ENCODE measurements at regions not wholly inside any gene's neighbourhood (a gene's known extent, or its start where the extent isn't known, plus 50 kb on each side); places are given as distances from the start of the nearest gene placed in this dataset.

DNA sequence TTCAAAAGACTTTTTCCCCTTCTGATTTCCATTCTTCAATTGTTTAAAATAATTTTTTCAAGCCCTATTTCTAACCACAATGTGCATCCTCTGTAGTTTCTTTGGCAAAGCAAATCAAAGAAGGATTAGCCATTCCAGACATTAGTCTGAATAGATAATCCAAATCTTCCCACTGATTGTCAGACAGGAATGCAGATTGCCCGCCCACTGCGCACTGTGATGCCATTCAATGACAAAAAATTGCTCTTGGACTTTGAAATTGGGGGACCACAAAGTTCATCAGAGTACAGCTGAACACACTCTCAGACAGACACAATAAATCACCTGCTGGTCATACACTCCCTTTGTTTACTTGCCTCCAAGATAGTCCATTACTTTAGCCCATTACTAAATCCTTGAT lies 216.5 kb upstream of the DKK2 start:
- TF ChIP-seq CTCF (IDR thresholded peaks at IDR 0.05) (no peak), EZH2 (IDR thresholded peaks at IDR 0.05; ENCODE audit: borderline replicate concordance, insufficient read depth, low read depth, low read length, poor library complexity, severe bottlenecking) (no peak)

All from B cell (primary cell).